ENCODE measurements at regions not wholly inside any gene's neighbourhood (a gene's known extent, or its start where the extent isn't known, plus 50 kb on each side); places are given as distances from the start of the nearest gene placed in this dataset.
"Not testable (repeated sequence)": the region's sequence is repeated elsewhere in the genome, so short reads cannot be mapped to it uniquely, and the experiment has no call there.

DNA sequence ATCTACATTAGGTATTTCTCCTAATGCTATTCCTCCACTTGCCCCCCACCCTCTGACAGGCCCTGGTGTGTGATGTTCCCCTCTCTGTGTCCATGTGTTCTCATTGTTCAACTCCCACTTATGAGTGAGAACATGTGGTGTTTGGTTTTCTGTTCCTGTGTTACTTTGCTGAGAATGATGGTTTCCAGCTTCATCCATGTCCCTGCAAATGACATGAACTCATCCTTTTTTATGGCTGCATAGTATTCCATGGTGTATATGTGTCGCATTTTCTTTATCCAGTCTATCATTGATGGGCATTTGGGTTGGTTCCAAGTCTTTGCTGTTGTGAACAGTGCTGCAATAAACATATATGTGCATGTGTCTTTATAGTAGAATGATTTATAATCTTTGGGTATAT is 50.6 kb upstream of the GRHL3 start:
- POLR2A ChIA-PET (ENCODE audit: unreplicated experiment); CTCF ChIA-PET; dilution Hi-C loops (cut with HindIII; ENCODE audit: low sequenced_read_pairs, unreplicated experiment): not testable (repeated sequence)

More for the DNA sequence above, 50.6 kb upstream of the GRHL3 start:
- H2AK5ac ChIP-seq (ENCODE audit: low read depth, low read length); H3K18ac ChIP-seq (ENCODE audit: low read depth, low read length); ATAC-seq (ENCODE audit: low read depth); BruUV-seq (replicated peaks); H3K56ac ChIP-seq (ENCODE audit: extremely low read depth, insufficient read depth, low read length); intact Hi-C loops (cut with micrococcal nuclease); H2BK15ac ChIP-seq (ENCODE audit: low read depth, low read length); H3K27me3 ChIP-seq (ENCODE audit: control insufficient read depth, insufficient read depth, low read length); H3K4me2 ChIP-seq (ENCODE audit: low read depth, low read length); H4K20me1 ChIP-seq (ENCODE audit: insufficient read depth, low read length); H3K9me3 ChIP-seq (ENCODE audit: control insufficient read depth, insufficient read depth, low read length); H4K8ac ChIP-seq (ENCODE audit: low read depth in 2 of 2, low read length in 2 of 2); DNase-seq; H2BK20ac ChIP-seq (ENCODE audit: low read depth, low read length); H3K9me1 ChIP-seq (ENCODE audit: insufficient read depth, low read length); H3K14ac ChIP-seq (replicated peaks; ENCODE audit: low read depth, low read length); H3K79me1 ChIP-seq (ENCODE audit: low read depth in 1 of 2, low read length in 2 of 2); H2BK120ac ChIP-seq (ENCODE audit: low read depth, low read length); H2AK9ac ChIP-seq (replicated peaks; ENCODE audit: low read depth, low read length, poor library complexity); in situ Hi-C loops (cut with MboI; ENCODE audit: low sequenced_read_pairs); H4K5ac ChIP-seq (ENCODE audit: low read depth, low read length); H4K91ac ChIP-seq (ENCODE audit: insufficient read depth, low read depth, low read length); H3K36me3 ChIP-seq (ENCODE audit: control insufficient read depth, insufficient read depth, low read length); H3K27ac ChIP-seq (ENCODE audit: insufficient read depth, low read length); H3K9ac ChIP-seq (ENCODE audit: low read depth, low read length); H3K4ac ChIP-seq (ENCODE audit: low read depth, low read length); H2AFZ ChIP-seq (replicated peaks; ENCODE audit: low read length, poor library complexity); H3K4me1 ChIP-seq (ENCODE audit: control insufficient read depth, insufficient read depth, low read length); H2BK5ac ChIP-seq (ENCODE audit: low read depth, low read length, poor library complexity, severe bottlenecking); H3K23ac ChIP-seq (ENCODE audit: low read depth, low read length); H3K4me3 ChIP-seq (ENCODE audit: insufficient read depth, low read depth, low read length): not testable (repeated sequence)
- WGBS, 2 experiments (ENCODE audit: extremely low coverage in 2 of 2, insufficient read length in 1 of 2): no CpG with 5 or more reads among the region's 1 CpG
